HG02840 (cell line): ENCODE measurements at regions not wholly inside any gene's neighbourhood (a gene's known extent, or its start where the extent isn't known, plus 50 kb on each side); places are given as distances from the start of the nearest gene placed in this dataset.
"Not testable (repeated sequence)": the region's sequence is repeated elsewhere in the genome, so short reads cannot be mapped to it uniquely, and the experiment has no call there.

Experiments
- ATAC-seq: cut with Tn5 transposase; IDR thresholded peaks from one replicate; pipeline ENCODE4 v1.9.1; 2021; ENCODE audit warnings: mild to moderate bottlenecking, moderate library complexity, moderate number of reproducible peaks; ENCODE audit not compliant: unreplicated experiment, low FRiP score

GRCh38 chr6:135129136-135129856, 51.8 kb upstream of the MYB start:
- ATAC-seq: peak; percentile 39

GRCh38 chr6:135128268-135128914, 52.7 kb upstream of the MYB start:
- peak; percentile 71 for ATAC-seq

- no peak for ATAC-seq
Observed at GRCh38 chr6:135126729-135127128, 54.4 kb upstream of the MYB start.

- ATAC-seq: no peak
Observed at GRCh38 chr6:135126034-135126433, 55.1 kb upstream of the MYB start.

GRCh38 chr6:135121434-135121833, 59.7 kb upstream of the MYB start:
- ATAC-seq: no peak

- no peak for ATAC-seq
Observed at GRCh38 chr6:135118134-135118730, 62.9 kb upstream of the MYB start.

GRCh38 chr6:135117413-135117968, 62.9 kb upstream of the HBS1L start:
- ATAC-seq: no peak

GRCh38 chr6:135116571-135116970, 61.9 kb upstream of the HBS1L start:
- ATAC-seq: no peak

- no peak for ATAC-seq
Observed at GRCh38 chr6:135115834-135116233, 61.2 kb upstream of the HBS1L start.

- no peak for ATAC-seq
Observed at GRCh38 chr6:135115411-135115810, 60.8 kb upstream of the HBS1L start.

GRCh38 chr6:135114355-135115145, 59.9 kb upstream of the HBS1L start:
- peak; percentile 68 for ATAC-seq

GRCh38 chr6:135113860-135114259, 59.2 kb upstream of the HBS1L start:
- no peak for ATAC-seq

- not testable (repeated sequence) for ATAC-seq
Observed at GRCh38 chr6:135112951-135113350, 58.3 kb upstream of the HBS1L start.

GRCh38 chr6:135110261-135110781, 55.7 kb upstream of the HBS1L start:
- ATAC-seq: not testable (repeated sequence)

GRCh38 chr6:135109761-135110160, 55.1 kb upstream of the HBS1L start:
- no peak for ATAC-seq

- no peak for ATAC-seq
Observed at GRCh38 chr6:135108692-135109091, 54.1 kb upstream of the HBS1L start.

- ATAC-seq: no peak
Observed at GRCh38 chr6:135106611-135107010, 52.0 kb upstream of the HBS1L start.

- no peak for ATAC-seq
Observed at GRCh38 chr6:135105710-135106109, 51.1 kb upstream of the HBS1L start.

GRCh38 chr6:135105299-135105698, 50.7 kb upstream of the HBS1L start:
- no peak for ATAC-seq
